ENCODE measurements at regions not wholly inside any gene's neighbourhood (a gene's known extent, or its start where the extent isn't known, plus 50 kb on each side); places are given as distances from the start of the nearest gene placed in this dataset.

- Histone ChIP-seq H3K9ac (ENCODE audit: low read length) (no peak overlapping the region), H3K27ac (ENCODE audit: low read length) (no peak overlapping the region), H3K79me2 (ENCODE audit: low read length) (peaks cover 32% of the 10 kb centered on the region), H3K36me3 (ENCODE audit: low read depth, low read length) (no peaks in the 10 kb centered on the region), H3K4me2 (ENCODE audit: low read length) (no peak overlapping the region), H3K4me3 (ENCODE audit: low read length) (no peak overlapping the region), H3K9me3 (ENCODE audit: low read length) (no peaks in the 10 kb centered on the region), H2AFZ (ENCODE audit: low read length) (no peak overlapping the region), H3F3A (ENCODE audit: low read length, unreplicated experiment) (no peaks in the 10 kb centered on the region), H3K4me1 (ENCODE audit: insufficient read depth, low read length) (peaks cover 9% of the 10 kb centered on the region; the same call in 1 of the 2 replicates), H4K20me1 (ENCODE audit: low read length) (no peaks in the 10 kb centered on the region), H3K27me3 (ENCODE audit: low read length) (no peaks in the 10 kb centered on the region), H3K9me2 (replicated peaks; ENCODE audit: low read length) (no peaks in the 10 kb centered on the region)
- DNase-seq (no peak), ATAC-seq (no peak)
- ChIA-PET POLR2A (ENCODE audit: unreplicated experiment) (no interaction called here), CTCF (no interaction called here)
- no TSS peak for BruUV-seq (replicated peaks)
- intact Hi-C loops (cut with micrococcal nuclease): loop anchor here (10.0 kb wide), 1 partner anchor 79 kb away; no protein-coding TSS in a partner anchor
- no peak for TF ChIP-seq CTCF (conservative IDR thresholded peaks at IDR 0.05; ENCODE audit: low read depth, low read length)
These were observed 146.2 kb downstream of the CRYBB2 start for GRCh38 chr22:25365491-25366261.

GRCh38 chr22:25366408-25366807 lies 147.0 kb downstream of the CRYBB2 start:
- Histone ChIP-seq H3K9me2 (replicated peaks; ENCODE audit: low read length) (no peaks in the 10 kb centered on the region), H4K20me1 (ENCODE audit: low read length) (no peaks in the 10 kb centered on the region)
- CTCF ChIA-PET: no interaction called here

More at GRCh38 chr22:25366408-25366807, 147.0 kb downstream of the CRYBB2 start:
- H3K79me2 ChIP-seq (ENCODE audit: low read length): peaks cover 30% of the 10 kb centered on the region
- intact Hi-C loops (cut with micrococcal nuclease): loop anchor here (10.0 kb wide), 1 partner anchor 78 kb away; no protein-coding TSS in a partner anchor
- H3K4me1 ChIP-seq (ENCODE audit: insufficient read depth, low read length): peaks cover 9% of the 10 kb centered on the region; the same call in 1 of the 2 replicates
- DNase-seq (no peak), ATAC-seq (no peak)
- no peaks in the 10 kb centered on the region for H3F3A ChIP-seq (ENCODE audit: low read length, unreplicated experiment)
- no peaks in the 10 kb centered on the region for H3K36me3 ChIP-seq (ENCODE audit: low read depth, low read length)
- H3K4me2 ChIP-seq (ENCODE audit: low read length): no peak overlapping the region
- H2AFZ ChIP-seq (ENCODE audit: low read length): no peak overlapping the region
- H3K27me3 ChIP-seq (ENCODE audit: low read length): no peaks in the 10 kb centered on the region
- no peaks in the 10 kb centered on the region for H3K9me3 ChIP-seq (ENCODE audit: low read length)
- no peak overlapping the region for H3K27ac ChIP-seq (ENCODE audit: low read length)
- TF ChIP-seq CTCF (conservative IDR thresholded peaks at IDR 0.05; ENCODE audit: low read depth, low read length) (no peak), EZH2phosphoT487 (IDR thresholded peaks at IDR 0.05; ENCODE audit: borderline replicate concordance, low read length) (no peak), EZH2 (IDR thresholded peaks at IDR 0.05; ENCODE audit: low read length, unreplicated experiment) (no peak)
- H3K9ac ChIP-seq (ENCODE audit: low read length): no peak overlapping the region
- POLR2A ChIA-PET (ENCODE audit: unreplicated experiment): no interaction called here
- no TSS peak for BruUV-seq (replicated peaks)
- H3K4me3 ChIP-seq (ENCODE audit: low read length): no peak overlapping the region

Measured in PC-3 (cell line).